Endodermal cell (in vitro differentiated cells): ENCODE measurements at regions not wholly inside any gene's neighbourhood (a gene's known extent, or its start where the extent isn't known, plus 50 kb on each side); places are given as distances from the start of the nearest gene placed in this dataset.

ENCODE experiments used
- DNase-seq: peaks from one replicate; pipeline ENCODE4 v3.0.0-alpha.2; 2017
- H3K27ac ChIP-seq: 2 replicates; pipeline ENCODE4 v1.5.1; 2013; ENCODE audit warnings: mild to moderate bottlenecking, low read depth, low read length, moderate library complexity
- H3K27me3 ChIP-seq: 2 replicates; pipeline ENCODE4 v1.6.1; 2013; ENCODE audit warnings: mild to moderate bottlenecking, low read length, moderate library complexity; ENCODE audit not compliant: insufficient read depth, control insufficient read depth, poor library complexity, severe bottlenecking
- H3K36me3 ChIP-seq: 2 replicates; pipeline ENCODE4 v1.7.0; 2013; ENCODE audit warnings: mild to moderate bottlenecking, low read length, moderate library complexity; ENCODE audit not compliant: control insufficient read depth, insufficient read depth
- H3K4me1 ChIP-seq: one replicate; pipeline ENCODE4 v1.7.0; 2013; ENCODE audit warnings: low read length; ENCODE audit not compliant: control insufficient read depth, insufficient read depth
- H3K4me3 ChIP-seq: 2 replicates; pipeline ENCODE4 v1.5.1; 2013; ENCODE audit warnings: mild to moderate bottlenecking, low read length, moderate library complexity
- H3K9ac ChIP-seq: 2 replicates; pipeline ENCODE4 v1.6.1; 2013; ENCODE audit warnings: mild to moderate bottlenecking, low read length, moderate library complexity; ENCODE audit not compliant: poor library complexity, severe bottlenecking; ENCODE audit errors: extremely low read depth
- H3K9me3 ChIP-seq: 2 replicates; pipeline ENCODE4 v1.6.1; 2013; ENCODE audit warnings: mild to moderate bottlenecking, low read length, moderate library complexity; ENCODE audit not compliant: control insufficient read depth
- H3K27ac Mint-ChIP-seq: 2 replicates; pipeline ENCODE4 v1.8.0; 2020; ENCODE audit warnings: mixed read lengths
- H3K27me3 Mint-ChIP-seq: 2 replicates; pipeline ENCODE4 v1.8.0; 2021; ENCODE audit warnings: mild to moderate bottlenecking, mixed read lengths; ENCODE audit not compliant: insufficient read depth
- H3K36me3 Mint-ChIP-seq: 2 replicates; pipeline ENCODE4 v1.8.0; 2020; ENCODE audit warnings: low read depth, mixed read lengths
- H3K4me1 Mint-ChIP-seq: 2 replicates; pipeline ENCODE4 v1.8.0; 2020; ENCODE audit warnings: mixed read lengths
- H3K4me3 Mint-ChIP-seq: 2 replicates; pipeline ENCODE4 v1.8.0; 2020; ENCODE audit warnings: mild to moderate bottlenecking, moderate library complexity, mixed read lengths
- H3K9me3 Mint-ChIP-seq: 2 replicates; pipeline ENCODE4 v1.8.0; 2020; ENCODE audit warnings: mild to moderate bottlenecking, mixed read lengths
- CTCF ChIP-seq: fragments of 200-600 bp; sonication (generic); conservative IDR thresholded peaks from 2 replicates; pipeline ENCODE4 v1.5.0; 2021; ENCODE audit warnings: antibody characterized with exemption, mild to moderate bottlenecking
- WGBS, 2 experiments: methylation state at CpG; one replicate each; pipeline versions ENCODE4 v1.1.5 to v1.1.7; 2013; ENCODE audit warnings: missing lambda C conversion rate in 2 of 2, mixed read lengths in 1 of 2; ENCODE audit not compliant: insufficient coverage in 1 of 2, insufficient read length in 1 of 2; 5-methylcytosine and 5-hydroxymethylcytosine counted together

GRCh38 chr13:36553491-36553890 is 120.3 kb upstream of the SERTM1 start:
- no peak overlapping the region for H3K4me3 ChIP-seq
- no peaks in the 10 kb centered on the region for H3K4me1 ChIP-seq
- no peak overlapping the region for H3K27ac Mint-ChIP-seq
- no peak for TF ChIP-seq CTCF
- H3K9me3 ChIP-seq = no peaks in the 10 kb centered on the region
- H3K9ac ChIP-seq = no peak overlapping the region
- no peaks in the 10 kb centered on the region for H3K4me1 Mint-ChIP-seq
- no peaks in the 10 kb centered on the region for H3K36me3 ChIP-seq
- no peaks in the 10 kb centered on the region for H3K9me3 Mint-ChIP-seq
- 83 to 91% methylated on average over 1 of the region's 1 CpG for WGBS, 2 experiments
- no peaks in the 10 kb centered on the region for H3K36me3 Mint-ChIP-seq
- DNase-seq = no peak
- no peak overlapping the region for H3K4me3 Mint-ChIP-seq
- H3K27me3 ChIP-seq = no peaks in the 10 kb centered on the region
- H3K27ac ChIP-seq = no peak overlapping the region
- H3K27me3 Mint-ChIP-seq = no peaks in the 10 kb centered on the region

GRCh38 chr13:36555151-36555986 is 118.5 kb upstream of the SERTM1 start:
- H3K4me1 Mint-ChIP-seq = no peaks in the 10 kb centered on the region
- Histone ChIP-seq H3K36me3 (no peaks in the 10 kb centered on the region), H3K27me3 (no peaks in the 10 kb centered on the region), H3K9ac (no peak overlapping the region), H3K9me3 (no peaks in the 10 kb centered on the region), H3K4me1 (no peaks in the 10 kb centered on the region), H3K4me3 (no peak overlapping the region), H3K27ac (no peak overlapping the region)
- no peaks in the 10 kb centered on the region for H3K36me3 Mint-ChIP-seq
- 93 to 94% methylated on average over 3 to 4 of the region's 5 CpGs for WGBS, 2 experiments
- H3K27me3 Mint-ChIP-seq = no peaks in the 10 kb centered on the region
- no peak overlapping the region for H3K4me3 Mint-ChIP-seq
- no peaks in the 10 kb centered on the region for H3K9me3 Mint-ChIP-seq
- no peak overlapping the region for H3K27ac Mint-ChIP-seq
- TF ChIP-seq CTCF = no peak
- DNase-seq = no peak

- H3K4me1 ChIP-seq = no peaks in the 10 kb centered on the region
- no peak overlapping the region for H3K4me3 Mint-ChIP-seq
- no peak for TF ChIP-seq CTCF
- no peak overlapping the region for H3K9ac ChIP-seq
- H3K4me3 ChIP-seq = no peak overlapping the region
- no peaks in the 10 kb centered on the region for H3K27me3 Mint-ChIP-seq
- 90 to 100% methylated on average over 1 to 3 of the region's 3 CpGs for WGBS, 2 experiments
- no peaks in the 10 kb centered on the region for H3K36me3 ChIP-seq
- no peaks in the 10 kb centered on the region for H3K9me3 Mint-ChIP-seq
- H3K27ac Mint-ChIP-seq = no peak overlapping the region
- no peaks in the 10 kb centered on the region for H3K4me1 Mint-ChIP-seq
- no peak overlapping the region for H3K27ac ChIP-seq
- DNase-seq = no peak
- H3K27me3 ChIP-seq = no peaks in the 10 kb centered on the region
- no peaks in the 10 kb centered on the region for H3K9me3 ChIP-seq
- H3K36me3 Mint-ChIP-seq = no peaks in the 10 kb centered on the region
Measured at GRCh38 chr13:36559375-36559774, 114.4 kb upstream of the SERTM1 start.
